ENCODE measurements at regions not wholly inside any gene's neighbourhood (a gene's known extent, or its start where the extent isn't known, plus 50 kb on each side); places are given as distances from the start of the nearest gene placed in this dataset.

- intact Hi-C loops (cut with micrococcal nuclease), result no loop called here
- WGBS (ENCODE audit: insufficient coverage), result 93% methylated on average over 4 of the region's 5 CpGs
- no peak overlapping the region for H3K27ac Mint-ChIP-seq
Observed at GRCh38 chr13:68748038-68748437, 1359.6 kb upstream of the ATXN8OS start.

GRCh38 chr13:68745502-68745901, 1362.1 kb upstream of the ATXN8OS start:
- Mint-ChIP-seq H3K27ac (no peak overlapping the region), H3K9me3 (peaks cover 11 to 23% of the 10 kb centered on the region in 2 donors), H3K36me3 (no peaks in the 10 kb centered on the region), H3K27me3 (ENCODE audit: low read depth in 2 of 2) (no peaks in the 10 kb centered on the region), H3K4me3 (no peak overlapping the region), H3K4me1 (no peaks in the 10 kb centered on the region)
- intact Hi-C loops (cut with micrococcal nuclease), result no loop called here
- Histone ChIP-seq H3K27ac (ENCODE audit: low read length) (no peak overlapping the region), H3K27me3 (ENCODE audit: control insufficient read depth, insufficient read depth, low read length) (no peaks in the 10 kb centered on the region), H3K4me1 (ENCODE audit: control insufficient read depth, insufficient read depth, low read length) (no peaks in the 10 kb centered on the region), H3K36me3 (ENCODE audit: control insufficient read depth, insufficient read depth, low read length) (no peaks in the 10 kb centered on the region), H3K9me3 (ENCODE audit: control insufficient read depth, insufficient read depth, low read length) (peaks cover 3% of the 10 kb centered on the region), H3K4me3 (ENCODE audit: low read length) (no peak overlapping the region)
- no peak for TF ChIP-seq CTCF (IDR thresholded peaks at IDR 0.05)
- no CpG with 5 or more reads among the region's 1 CpG for WGBS (ENCODE audit: insufficient coverage)
- DNase-seq, result no peak
- no peak for ATAC-seq

More at GRCh38 chr13:68748038-68748437, 1359.6 kb upstream of the ATXN8OS start:
- Mint-ChIP-seq H3K4me3 (no peak overlapping the region), H3K27me3 (ENCODE audit: low read depth in 2 of 2) (no peaks in the 10 kb centered on the region), H3K9me3 (peaks cover 13 to 24% of the 10 kb centered on the region in 2 donors), H3K4me1 (no peaks in the 10 kb centered on the region), H3K36me3 (peaks cover 6% of the 10 kb centered on the region)
- Histone ChIP-seq H3K4me3 (ENCODE audit: low read length) (no peak overlapping the region), H3K9me3 (ENCODE audit: control insufficient read depth, insufficient read depth, low read length) (peaks cover 3% of the 10 kb centered on the region), H3K27ac (ENCODE audit: low read length) (no peak overlapping the region), H3K36me3 (ENCODE audit: control insufficient read depth, insufficient read depth, low read length) (no peaks in the 10 kb centered on the region), H3K4me1 (ENCODE audit: control insufficient read depth, insufficient read depth, low read length) (no peaks in the 10 kb centered on the region), H3K27me3 (ENCODE audit: control insufficient read depth, insufficient read depth, low read length) (no peaks in the 10 kb centered on the region)
- no peak for TF ChIP-seq CTCF (IDR thresholded peaks at IDR 0.05)
- DNase-seq (no peak), ATAC-seq (no peak)

- intact Hi-C loops (cut with micrococcal nuclease), result no loop called here
- Mint-ChIP-seq H3K36me3 (peaks cover 8% of the 10 kb centered on the region), H3K9me3 (peaks cover 5 to 12% of the 10 kb centered on the region in 2 donors), H3K4me3 (no peak overlapping the region), H3K4me1 (no peaks in the 10 kb centered on the region), H3K27ac (no peak overlapping the region), H3K27me3 (ENCODE audit: low read depth in 2 of 2) (no peaks in the 10 kb centered on the region)
- H3K27ac ChIP-seq (ENCODE audit: low read length), result no peak overlapping the region
- no peak overlapping the region for H3K4me3 ChIP-seq (ENCODE audit: low read length)
- no peak for DNase-seq
- ATAC-seq, result no peak
- WGBS (ENCODE audit: insufficient coverage), result no CpG with 5 or more reads among the region's 2 CpGs
- no peaks in the 10 kb centered on the region for H3K9me3 ChIP-seq (ENCODE audit: control insufficient read depth, insufficient read depth, low read length)
- no peaks in the 10 kb centered on the region for H3K27me3 ChIP-seq (ENCODE audit: control insufficient read depth, insufficient read depth, low read length)
- no peak for TF ChIP-seq CTCF (IDR thresholded peaks at IDR 0.05)
- no peaks in the 10 kb centered on the region for H3K4me1 ChIP-seq (ENCODE audit: control insufficient read depth, insufficient read depth, low read length)
- no peaks in the 10 kb centered on the region for H3K36me3 ChIP-seq (ENCODE audit: control insufficient read depth, insufficient read depth, low read length)
Observed at GRCh38 chr13:68736961-68737360, 1370.7 kb upstream of the ATXN8OS start.

GRCh38 chr13:68727798-68728197, 1379.8 kb upstream of the ATXN8OS start:
- DNase-seq (no peak), ATAC-seq (no peak)
- H3K4me1 ChIP-seq (ENCODE audit: control insufficient read depth, insufficient read depth, low read length), result no peaks in the 10 kb centered on the region
- Mint-ChIP-seq H3K27ac (no peak overlapping the region), H3K4me3 (no peak overlapping the region), H3K36me3 (no peaks in the 10 kb centered on the region), H3K27me3 (ENCODE audit: low read depth in 2 of 2) (no peaks in the 10 kb centered on the region), H3K9me3 (peaks cover 11 to 17% of the 10 kb centered on the region in 2 donors), H3K4me1 (no peaks in the 10 kb centered on the region)
- H3K27ac ChIP-seq (ENCODE audit: low read length), result no peak overlapping the region
- no peaks in the 10 kb centered on the region for H3K36me3 ChIP-seq (ENCODE audit: control insufficient read depth, insufficient read depth, low read length)
- intact Hi-C loops (cut with micrococcal nuclease), result no loop called here
- H3K4me3 ChIP-seq (ENCODE audit: low read length), result no peak overlapping the region
- no peak for TF ChIP-seq CTCF (IDR thresholded peaks at IDR 0.05)
- peaks cover 3% of the 10 kb centered on the region for H3K9me3 ChIP-seq (ENCODE audit: control insufficient read depth, insufficient read depth, low read length)
- WGBS (ENCODE audit: insufficient coverage), result 76% methylated on average over 4 of the region's 4 CpGs
- H3K27me3 ChIP-seq (ENCODE audit: control insufficient read depth, insufficient read depth, low read length), result no peaks in the 10 kb centered on the region

Measured in natural killer cell (primary cell).